Testis (tissue), 2 donors: ENCODE measurements at regions not wholly inside any gene's neighbourhood (a gene's known extent, or its start where the extent isn't known, plus 50 kb on each side); places are given as distances from the start of the nearest gene placed in this dataset.

Experiments
- DNase-seq: peaks from one replicate; pipeline ENCODE4 v3.0.0-alpha.2; 2019
- H3K27ac ChIP-seq, 2 donors: fragments of 200-600 bp; sonication (generic); one replicate each; pipeline ENCODE4 v1.5.1; 2019
- H3K27me3 ChIP-seq: fragments of 200-600 bp; sonication (generic); one replicate; pipeline ENCODE4 v1.5.1; 2019
- H3K36me3 ChIP-seq: fragments of 200-600 bp; sonication (generic); one replicate; pipeline ENCODE4 v1.5.1; 2017; ENCODE audit warnings: low read depth; ENCODE audit errors: missing control alignments
- H3K4me1 ChIP-seq: fragments of 200-600 bp; sonication (generic); one replicate; pipeline ENCODE4 v1.5.1; 2019
- H3K4me3 ChIP-seq, 2 donors: fragments of 200-600 bp; sonication (generic); one replicate each; pipeline ENCODE4 v1.5.1; 2017 to 2019
- H3K9me3 ChIP-seq: fragments of 200-600 bp; sonication (generic); one replicate; pipeline ENCODE4 v1.5.1; 2017
- CTCF ChIP-seq, 3 experiments: fragments of 450-650 bp in 2 of 3; fragments of 200-600 bp in 1 of 3; sonication (generic) in 1 of 3; IDR thresholded peaks; one replicate each; pipeline ENCODE4 v1.5.1; 2016 to 2019; ENCODE audit warnings: antibody characterized with exemption in 3 of 3, mild to moderate bottlenecking in 2 of 3, moderate library complexity in 1 of 3
- POLR2A ChIP-seq: fragments of 450-650 bp; IDR thresholded peaks from one replicate; pipeline ENCODE4 v1.6.1; 2017; ENCODE audit warnings: antibody characterized with exemption, mild to moderate bottlenecking, moderate library complexity
- WGBS, 2 donors: methylation state at CpG; one replicate each; pipeline ENCODE4 v1.1.5; 2018; 5-methylcytosine and 5-hydroxymethylcytosine counted together
- intact Hi-C: fragments of 100-400 bp; cut with DNase I; formaldehyde crosslinking; loops from one replicate; pipeline ENCODE4 v1.15.1; 2023; ENCODE audit warnings: low total_unique reads

DNA sequence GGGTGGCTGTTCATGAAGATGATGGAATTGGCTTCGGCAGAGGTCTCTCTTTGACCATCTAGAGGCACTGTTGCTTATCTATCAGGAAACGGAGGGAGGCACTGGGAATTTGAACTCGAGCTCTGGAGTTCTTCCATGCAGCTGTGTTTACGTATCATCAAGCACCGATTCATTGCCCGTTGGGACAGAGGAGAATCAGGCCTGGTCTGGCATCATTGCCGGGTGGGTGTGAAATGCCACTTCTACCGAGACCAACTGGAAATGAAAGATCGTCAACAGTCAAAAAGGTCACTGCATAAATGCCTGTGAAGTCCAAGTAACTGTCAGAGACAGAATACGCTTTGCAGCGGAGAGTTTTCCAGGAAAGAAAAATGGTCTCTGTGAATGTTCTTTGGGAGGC is 166.9 kb downstream of the ASMT start:
- H3K27me3 ChIP-seq = no peaks in the 10 kb centered on the region
- no peak overlapping the region for H3K4me3 ChIP-seq
- H3K27ac ChIP-seq = no peak overlapping the region
- no peak for TF ChIP-seq CTCF (IDR thresholded peaks at IDR 0.05)
- no peak for TF ChIP-seq POLR2A
- no peaks in the 10 kb centered on the region for H3K4me1 ChIP-seq
- intact Hi-C loops = no loop called here
- 71 to 77% methylated on average over 9 to 11 of the region's 11 CpGs for WGBS, 2 donors
- no peaks in the 10 kb centered on the region for H3K36me3 ChIP-seq
- DNase-seq = no peak
- H3K9me3 ChIP-seq = no peaks in the 10 kb centered on the region

DNA sequence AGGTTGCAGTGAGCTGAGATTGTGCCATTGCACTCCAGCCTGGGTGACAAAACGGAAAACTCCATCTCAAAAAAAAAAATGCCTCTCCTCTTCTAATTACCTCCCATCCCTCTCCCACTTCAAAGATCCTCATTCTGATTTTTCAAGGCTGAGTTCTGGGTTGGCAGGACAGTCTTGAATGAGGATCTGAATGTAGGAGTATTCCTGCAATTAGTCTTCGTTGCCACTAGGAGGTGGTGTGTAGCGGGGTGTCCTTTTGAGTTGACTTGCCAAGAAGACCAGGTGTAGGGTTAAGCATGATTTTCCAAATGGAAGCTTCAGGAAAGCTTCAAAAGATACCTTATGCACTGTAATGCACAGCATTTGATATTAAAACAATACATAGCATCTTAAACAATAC is 169.9 kb downstream of the ASMT start:
- H3K4me3 ChIP-seq = no peak overlapping the region
- no peaks in the 10 kb centered on the region for H3K9me3 ChIP-seq
- 95 to 98% methylated on average over 3 of the region's 3 CpGs for WGBS, 2 donors
- no peak for TF ChIP-seq POLR2A
- no peak for TF ChIP-seq CTCF (IDR thresholded peaks at IDR 0.05)
- H3K4me1 ChIP-seq = no peaks in the 10 kb centered on the region
- no peak overlapping the region for H3K27ac ChIP-seq
- no peak for DNase-seq
- H3K27me3 ChIP-seq = no peaks in the 10 kb centered on the region
- no peaks in the 10 kb centered on the region for H3K36me3 ChIP-seq
- intact Hi-C loops = no loop called here

DNA sequence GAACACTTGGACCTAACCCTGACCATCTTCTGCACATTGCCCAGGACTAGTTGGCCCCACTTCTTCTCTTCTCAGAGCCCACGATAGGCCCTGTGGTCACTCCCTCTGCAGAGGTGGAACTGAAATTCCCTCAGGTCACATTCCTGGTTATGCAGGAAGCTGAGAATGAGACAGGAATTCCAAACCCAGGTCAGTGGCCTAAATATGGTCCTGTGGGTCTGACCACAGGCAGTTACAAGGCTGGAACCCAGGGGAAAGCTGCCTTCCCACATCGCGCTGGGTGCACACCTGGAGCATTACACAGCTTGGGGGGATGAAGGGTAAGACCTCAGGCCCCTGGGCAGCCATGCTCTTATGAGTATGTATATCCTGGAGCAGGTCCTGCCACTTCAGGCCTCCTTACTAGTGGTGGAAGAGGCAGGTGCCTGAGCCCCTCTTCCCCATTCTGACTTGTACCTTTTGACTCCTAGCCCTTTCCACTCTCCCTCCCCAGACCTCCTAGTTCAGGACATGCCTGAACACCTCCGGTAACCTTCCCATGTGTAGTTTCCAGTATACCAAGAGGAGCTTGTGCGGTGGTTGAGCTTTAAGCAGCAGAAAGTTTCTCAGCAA is 173.5 kb downstream of the ASMT start:
- Histone ChIP-seq H3K4me3 (no peak overlapping the region), H3K4me1 (no peaks in the 10 kb centered on the region), H3K9me3 (no peaks in the 10 kb centered on the region), H3K36me3 (no peaks in the 10 kb centered on the region), H3K27me3 (no peaks in the 10 kb centered on the region), H3K27ac (no peak overlapping the region)
- no peak for DNase-seq
- TF ChIP-seq CTCF (IDR thresholded peaks at IDR 0.05) (no peak), POLR2A (no peak)
- WGBS, 2 donors = 94 to 97% methylated on average over 2 to 5 of the region's 5 CpGs
- intact Hi-C loops = no loop called here

DNA sequence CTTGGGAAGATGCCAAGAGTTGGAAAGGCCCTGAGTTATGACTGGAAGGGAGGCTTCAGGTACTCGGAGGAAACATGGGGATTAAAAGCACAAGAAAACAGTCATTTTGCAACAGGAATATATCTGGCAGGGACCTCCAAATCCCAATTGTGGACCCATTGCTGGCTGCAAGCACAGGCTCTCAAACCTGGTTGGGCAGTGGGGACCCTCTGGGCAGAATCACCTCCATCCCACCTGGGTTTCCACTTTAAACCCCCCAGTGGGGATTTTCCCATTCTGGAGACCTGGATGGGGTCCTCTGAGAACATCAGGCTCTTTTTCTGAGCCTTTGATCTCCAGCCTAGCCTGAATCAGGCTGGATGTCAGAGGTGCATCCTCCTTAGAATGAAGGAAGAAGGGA is 177.8 kb downstream of the ASMT start:
- TF ChIP-seq POLR2A (no peak), CTCF (IDR thresholded peaks at IDR 0.05) (no peak)
- WGBS, 2 donors = 43% methylated on average over 1 of the region's 1 CpG; no CpG with 5 or more reads in 1 of the 2 donors
- H3K9me3 ChIP-seq = no peaks in the 10 kb centered on the region
- no peaks in the 10 kb centered on the region for H3K4me1 ChIP-seq
- no peak overlapping the region for H3K4me3 ChIP-seq
- H3K36me3 ChIP-seq = no peaks in the 10 kb centered on the region
- DNase-seq = no peak
- H3K27me3 ChIP-seq = no peaks in the 10 kb centered on the region
- intact Hi-C loops = no loop called here
- no peak overlapping the region for H3K27ac ChIP-seq

GRCh38 chrX:1794586-1794985 is 179.7 kb downstream of the ASMT start:
- Histone ChIP-seq H3K9me3 (no peaks in the 10 kb centered on the region), H3K27ac (no peak overlapping the region), H3K4me3 (no peak overlapping the region), H3K4me1 (no peaks in the 10 kb centered on the region), H3K27me3 (no peaks in the 10 kb centered on the region), H3K36me3 (no peaks in the 10 kb centered on the region)
- DNase-seq = no peak
- TF ChIP-seq POLR2A (no peak), CTCF (IDR thresholded peaks at IDR 0.05) (no peak)
- intact Hi-C loops = no loop called here
- 80 to 89% methylated on average over 7 to 9 of the region's 9 CpGs for WGBS, 2 donors
